HEK293 (cell line): ENCODE measurements at regions not wholly inside any gene's neighbourhood (a gene's known extent, or its start where the extent isn't known, plus 50 kb on each side); places are given as distances from the start of the nearest gene placed in this dataset.

Experiments used
- CTCF ChIA-PET: fragments of 350-600 bp; formaldehyde crosslinking; extraction: SDS; loops from one replicate; lab custom pipeline; 2021; ENCODE audit warnings: antibody characterized with exemption; lab: Yijun Ruan, JAX
- POLR2A ChIA-PET: fragments of 300-600 bp; formaldehyde crosslinking; extraction: SDS; loops from one replicate; lab custom pipeline; 2020; ENCODE audit warnings: antibody characterized with exemption, inconsistent platforms; lab: Yijun Ruan, JAX
- H3K27ac ChIP-seq: fragments of 200-500 bp; sonication (Bioruptor generic); 2 replicates; pipeline ENCODE4 v1.5.1; 2014; ENCODE audit warnings: low read depth, low read length, control low read depth, inconsistent platforms; ENCODE audit errors: extremely low read depth
- H3K36me3 ChIP-seq, 2 experiments: fragments of 200-500 bp in 1 of 2; sonication (Bioruptor generic) in 1 of 2; 1 replicate in 1 of 2; 2 replicates in 1 of 2; pipeline ENCODE4 v1.5.1; 2014 to 2017; ENCODE audit warnings: inconsistent platforms in 2 of 2, low read length in 2 of 2; ENCODE audit not compliant: control insufficient read depth in 2 of 2, insufficient read depth in 1 of 2
- H3K4me1 ChIP-seq: fragments of 200-500 bp; sonication (Bioruptor generic); 2 replicates; pipeline ENCODE4 v1.5.1; 2014; ENCODE audit warnings: mild to moderate bottlenecking, low read length, inconsistent platforms; ENCODE audit not compliant: control insufficient read depth, insufficient read depth
- H3K4me3 ChIP-seq: 2 replicates; pipeline ENCODE4 v1.5.1; 2011; ENCODE audit warnings: low read depth, mild to moderate bottlenecking, control low read depth, low read length, moderate library complexity
- H3K9me3 ChIP-seq: fragments of 200-500 bp; sonication (Bioruptor generic); 2 replicates; pipeline ENCODE4 v1.5.1; 2014; ENCODE audit warnings: low read depth, low read length, inconsistent platforms; ENCODE audit not compliant: control insufficient read depth, insufficient read depth
- BCL11B ChIP-seq: fragments of 450-650 bp; formaldehyde crosslinking; IDR thresholded peaks from 2 replicates; pipeline ENCODE4 v1.5.1; 2016; ENCODE audit warnings: low read depth, missing biosample characterization, missing genetic modification characterization
- FEZF1 ChIP-seq: fragments of 450-650 bp; formaldehyde crosslinking; IDR thresholded peaks from 2 replicates; pipeline ENCODE4 v1.5.1; 2016; ENCODE audit warnings: missing biosample characterization, missing genetic modification characterization
- KLF1 ChIP-seq: fragments of 450-650 bp; formaldehyde crosslinking; IDR thresholded peaks from 2 replicates; pipeline ENCODE4 v1.5.1; 2016; ENCODE audit warnings: missing biosample characterization, missing genetic modification characterization
- MEIS1 ChIP-seq: sonication (generic); formaldehyde crosslinking; IDR thresholded peaks from 2 replicates; pipeline ENCODE4 v1.8.1; 2022; ENCODE audit warnings: missing genetic modification reagents, mild to moderate bottlenecking, borderline replicate concordance
- PATZ1 ChIP-seq: fragments of 450-650 bp; formaldehyde crosslinking; IDR thresholded peaks from 2 replicates; pipeline ENCODE4 v1.5.1; 2016; ENCODE audit warnings: missing biosample characterization, missing genetic modification characterization
- PRDM10 ChIP-seq: fragments of 450-650 bp; formaldehyde crosslinking; IDR thresholded peaks from 2 replicates; pipeline ENCODE4 v1.5.1; 2016; ENCODE audit warnings: missing biosample characterization, missing genetic modification characterization
- SALL2 ChIP-seq: fragments of 450-650 bp; formaldehyde crosslinking; IDR thresholded peaks from 2 replicates; pipeline ENCODE4 v1.5.0; 2017; ENCODE audit warnings: missing biosample characterization, mild to moderate bottlenecking, missing genetic modification characterization, borderline replicate concordance
- SP2 ChIP-seq: fragments of 450-650 bp; formaldehyde crosslinking; IDR thresholded peaks from 2 replicates; pipeline ENCODE4 v1.5.1; 2016; ENCODE audit warnings: missing biosample characterization, missing genetic modification characterization
- TRIM28 ChIP-seq: IDR thresholded peaks from 2 replicates; pipeline ENCODE4 v1.6.1; 2011; ENCODE audit warnings: low read length, control low read depth, borderline replicate concordance
- YY1 ChIP-seq: fragments of 450-650 bp; formaldehyde crosslinking; IDR thresholded peaks from 2 replicates; pipeline ENCODE4 v1.5.1; 2018; ENCODE audit warnings: missing biosample characterization, missing genetic modification characterization
- ZBTB6 ChIP-seq: fragments of 450-650 bp; formaldehyde crosslinking; IDR thresholded peaks from 2 replicates; pipeline ENCODE4 v1.5.1; 2017; ENCODE audit warnings: missing biosample characterization, missing genetic modification characterization
- ZNF140 ChIP-seq: fragments of 450-650 bp; formaldehyde crosslinking; IDR thresholded peaks from 2 replicates; pipeline ENCODE4 v1.5.1; 2016; ENCODE audit warnings: missing biosample characterization, missing genetic modification characterization
- ZNF169 ChIP-seq: fragments of 450-650 bp; formaldehyde crosslinking; IDR thresholded peaks from 2 replicates; pipeline ENCODE4 v1.5.1; 2016; ENCODE audit warnings: missing biosample characterization, missing genetic modification characterization
- ZNF2 ChIP-seq: fragments of 450-650 bp; formaldehyde crosslinking; IDR thresholded peaks from 2 replicates; pipeline ENCODE4 v1.5.1; 2016; ENCODE audit warnings: missing biosample characterization, missing genetic modification characterization
- ZNF280C ChIP-seq: fragments of 450-650 bp; formaldehyde crosslinking; IDR thresholded peaks from 2 replicates; pipeline ENCODE4 v1.5.1; 2016; ENCODE audit warnings: missing biosample characterization, missing genetic modification characterization
- ZNF416 ChIP-seq: fragments of 450-650 bp; formaldehyde crosslinking; IDR thresholded peaks from 2 replicates; pipeline ENCODE4 v1.5.1; 2016; ENCODE audit warnings: missing biosample characterization, missing genetic modification characterization
- ZNF510 ChIP-seq: fragments of 450-650 bp; formaldehyde crosslinking; IDR thresholded peaks from 2 replicates; pipeline ENCODE4 v1.5.1; 2018; ENCODE audit warnings: mild to moderate bottlenecking, missing genetic modification characterization, missing biosample characterization; ENCODE audit not compliant: insufficient replicate concordance
- ZNF692 ChIP-seq: fragments of 450-650 bp; formaldehyde crosslinking; IDR thresholded peaks from 2 replicates; pipeline ENCODE4 v1.5.1; 2016; ENCODE audit warnings: missing biosample characterization, missing genetic modification characterization
- ZNF777 ChIP-seq: fragments of 450-650 bp; formaldehyde crosslinking; IDR thresholded peaks from 2 replicates; pipeline ENCODE4 v1.5.1; 2017; ENCODE audit warnings: missing biosample characterization, missing genetic modification characterization, borderline replicate concordance
- ZSCAN23 ChIP-seq: fragments of 450-650 bp; formaldehyde crosslinking; IDR thresholded peaks from 2 replicates; pipeline ENCODE4 v1.5.1; 2016; ENCODE audit warnings: missing biosample characterization, missing genetic modification characterization
- ZXDB ChIP-seq: fragments of 450-650 bp; formaldehyde crosslinking; IDR thresholded peaks from 2 replicates; pipeline ENCODE4 v1.5.1; 2016; ENCODE audit warnings: missing biosample characterization, missing genetic modification characterization

GRCh38 chr13:99757756-99758459 lies 213.7 kb downstream of the ZIC5 start (continued):
- TF ChIP-seq ZNF280C: no peak
- TF ChIP-seq BCL11B: no peak
- no peak for TF ChIP-seq ZXDB (tag by site-specific recombination)
- no peak for TF ChIP-seq ZNF2 (tag by site-specific recombination)
- TF ChIP-seq ZNF416 (tag by site-specific recombination): no peak
- TF ChIP-seq PRDM10 (tag by site-specific recombination): no peak
- TF ChIP-seq, all 188 proteins: peak for 0

GRCh38 chr13:99756281-99756680 lies 215.3 kb downstream of the ZIC5 start:
- H3K4me3 ChIP-seq: no peak overlapping the region
- CTCF ChIA-PET: interaction anchor here (1.0 kb wide), 1 partner anchor 759 kb away, joined by 3 read pairs; no protein-coding TSS in a partner anchor
- H3K36me3 ChIP-seq: no peaks in the 10 kb centered on the region
- TF ChIP-seq PATZ1 (tag by site-specific recombination) (no peak), ZNF777 (no peak), ZSCAN23 (tag by site-specific recombination) (no peak), KLF1 (tag by site-specific recombination) (no peak), TRIM28 (no peak), ZNF510 (no peak), ZNF692 (tag by site-specific recombination) (no peak), YY1 (no peak), MEIS1 (no peak), SP2 (tag by site-specific recombination) (no peak), SALL2 (tag by site-specific recombination) (no peak), PRDM10 (tag by site-specific recombination) (no peak), FEZF1 (tag by site-specific recombination) (no peak), ZBTB6 (no peak), ZNF169 (tag by site-specific recombination) (no peak), ZNF140 (tag by site-specific recombination) (no peak)

More at GRCh38 chr13:99756281-99756680, 215.3 kb downstream of the ZIC5 start:
- POLR2A ChIA-PET: no interaction called here
- Histone ChIP-seq H3K27ac (no peak overlapping the region), H3K9me3 (no peaks in the 10 kb centered on the region), H3K4me1 (no peaks in the 10 kb centered on the region)
